Breast epithelium (tissue), 3 donors: ENCODE measurements at regions not wholly inside any gene's neighbourhood (a gene's known extent, or its start where the extent isn't known, plus 50 kb on each side); places are given as distances from the start of the nearest gene placed in this dataset.

Source experiments
- POLR2A ChIP-seq: fragments of 450-650 bp; IDR thresholded peaks from one replicate; pipeline ENCODE4 v1.6.1; 2016; ENCODE audit warnings: antibody characterized with exemption, mild to moderate bottlenecking, moderate library complexity
- POLR2AphosphoS5 ChIP-seq, 3 donors: sonication (generic); formaldehyde crosslinking; IDR thresholded peaks; one replicate each; pipeline ENCODE4 v1.6.1; 2017; ENCODE audit warnings: antibody characterized with exemption in 3 of 3
- TF ChIP-seq, protein P1 (sequence below), 3 donors: fragments of 450-650 bp; IDR thresholded peaks; one replicate each; pipeline ENCODE4 v1.5.1; 2016 to 2017; ENCODE audit warnings: antibody characterized with exemption in 3 of 3, mild to moderate bottlenecking in 3 of 3, moderate library complexity in 3 of 3

GRCh38 chr6:120903836-120904235 lies 430.4 kb downstream of the TBC1D32 start:
- TF ChIP-seq, protein P1, sequence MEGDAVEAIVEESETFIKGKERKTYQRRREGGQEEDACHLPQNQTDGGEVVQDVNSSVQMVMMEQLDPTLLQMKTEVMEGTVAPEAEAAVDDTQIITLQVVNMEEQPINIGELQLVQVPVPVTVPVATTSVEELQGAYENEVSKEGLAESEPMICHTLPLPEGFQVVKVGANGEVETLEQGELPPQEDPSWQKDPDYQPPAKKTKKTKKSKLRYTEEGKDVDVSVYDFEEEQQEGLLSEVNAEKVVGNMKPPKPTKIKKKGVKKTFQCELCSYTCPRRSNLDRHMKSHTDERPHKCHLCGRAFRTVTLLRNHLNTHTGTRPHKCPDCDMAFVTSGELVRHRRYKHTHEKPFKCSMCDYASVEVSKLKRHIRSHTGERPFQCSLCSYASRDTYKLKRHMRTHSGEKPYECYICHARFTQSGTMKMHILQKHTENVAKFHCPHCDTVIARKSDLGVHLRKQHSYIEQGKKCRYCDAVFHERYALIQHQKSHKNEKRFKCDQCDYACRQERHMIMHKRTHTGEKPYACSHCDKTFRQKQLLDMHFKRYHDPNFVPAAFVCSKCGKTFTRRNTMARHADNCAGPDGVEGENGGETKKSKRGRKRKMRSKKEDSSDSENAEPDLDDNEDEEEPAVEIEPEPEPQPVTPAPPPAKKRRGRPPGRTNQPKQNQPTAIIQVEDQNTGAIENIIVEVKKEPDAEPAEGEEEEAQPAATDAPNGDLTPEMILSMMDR (IDR thresholded peaks at IDR 0.05): no peak
- TF ChIP-seq POLR2A (no peak), POLR2AphosphoS5 (IDR thresholded peaks at IDR 0.05) (no peak)
